SK-N-SH treated with all-trans-retinoic acid at 6 μM for 48 hours (cell line): ENCODE measurements at regions not wholly inside any gene's neighbourhood (a gene's known extent, or its start where the extent isn't known, plus 50 kb on each side); places are given as distances from the start of the nearest gene placed in this dataset.

ENCODE experiments used
- ARNTL ChIP-seq: fragments of 450-650 bp; formaldehyde crosslinking; IDR thresholded peaks from 2 replicates; pipeline ENCODE4 v1.5.0; 2020; ENCODE audit warnings: low read depth, mild to moderate bottlenecking, moderate library complexity, borderline replicate concordance
- BACH2 ChIP-seq: fragments of 250-450 bp; sonication (Bioruptor Pico); IDR thresholded peaks from 2 replicates; pipeline ENCODE4 v1.9.0; 2021; ENCODE audit warnings: mild to moderate bottlenecking, borderline replicate concordance
- CREB5 ChIP-seq: fragments of 250-450 bp; sonication (Bioruptor Pico); IDR thresholded peaks from 2 replicates; pipeline ENCODE4 v1.5.1; 2020; ENCODE audit warnings: low read depth, mild to moderate bottlenecking, moderate library complexity
- CSRNP3 ChIP-seq: fragments of 250-450 bp; sonication (Bioruptor Pico); IDR thresholded peaks from 2 replicates; pipeline ENCODE4 v1.5.1; 2021; ENCODE audit warnings: mild to moderate bottlenecking, moderate library complexity
- OSR1 ChIP-seq: fragments of 250-450 bp; sonication (Bioruptor Pico); IDR thresholded peaks from 2 replicates; pipeline ENCODE4 v1.8.0; 2022; ENCODE audit warnings: moderate library complexity, mild to moderate bottlenecking, inconsistent platforms
- PATZ1 ChIP-seq: fragments of 250-450 bp; sonication (Bioruptor Pico); IDR thresholded peaks from 2 replicates; pipeline ENCODE4 v1.8.0; 2020; ENCODE audit warnings: mild to moderate bottlenecking, moderate library complexity, borderline replicate concordance
- POU6F1 ChIP-seq: fragments of 250-450 bp; sonication (Bioruptor Pico); IDR thresholded peaks from 2 replicates; pipeline ENCODE4 v1.8.0; 2021; ENCODE audit warnings: low read depth, mild to moderate bottlenecking, moderate library complexity, borderline replicate concordance
- RARB ChIP-seq: fragments of 250-450 bp; sonication (Bioruptor Pico); IDR thresholded peaks from 2 replicates; pipeline ENCODE4 v1.8.0; 2021; ENCODE audit warnings: mild to moderate bottlenecking, moderate library complexity
- ZFP3 ChIP-seq: fragments of 250-450 bp; sonication (Bioruptor Pico); IDR thresholded peaks from 2 replicates; pipeline ENCODE4 v1.5.0; 2020; ENCODE audit warnings: mild to moderate bottlenecking, moderate library complexity
- ZNF70 ChIP-seq: fragments of 450-650 bp; formaldehyde crosslinking; IDR thresholded peaks from 2 replicates; pipeline ENCODE4 v1.5.0; 2020; ENCODE audit warnings: mild to moderate bottlenecking, moderate library complexity

- TF ChIP-seq OSR1 (CRISPR knock-in tag) (no peak), BACH2 (CRISPR knock-in tag) (no peak), CREB5 (CRISPR knock-in tag) (no peak), RARB (CRISPR knock-in tag) (no peak), CSRNP3 (no peak), ZFP3 (no peak), ARNTL (CRISPR knock-in tag) (no peak), PATZ1 (CRISPR knock-in tag) (no peak), ZNF70 (CRISPR knock-in tag) (no peak), POU6F1 (no peak)
Observed at GRCh38 chr3:193917158-193917557, 218.8 kb upstream of the HES1 start.
